T-cell (primary cell): ENCODE measurements at regions not wholly inside any gene's neighbourhood (a gene's known extent, or its start where the extent isn't known, plus 50 kb on each side); places are given as distances from the start of the nearest gene placed in this dataset.

Source experiments
- ATAC-seq, 4 experiments: fragments of 200-7000 bp in 3 of 4; fragments of 150-1000 bp in 1 of 4; cut with Tn5 transposase; replicated peaks in 1 of 4; 1 replicate in 3 of 4; 2 replicates in 1 of 4; pipeline ENCODE4 v1.10.0; 2021; ENCODE audit warnings: moderate library complexity in 3 of 4, mild to moderate bottlenecking in 2 of 4, moderate number of reproducible peaks in 1 of 4
- CTCF ChIA-PET, 2 donors: fragments of 300-600 bp; sonication (Branson Sonifier 250); formaldehyde crosslinking; loops; one replicate each; lab custom pipeline; 2022; ENCODE audit warnings: antibody characterized with exemption in 2 of 2; lab: Charles Lee
- POLR2A ChIA-PET, 2 donors: fragments of 300-600 bp; sonication (Branson Sonifier 250); formaldehyde crosslinking; loops; one replicate each; lab custom pipeline; 2022; ENCODE audit warnings: antibody characterized with exemption in 2 of 2; lab: Charles Lee
- DNase-seq, 35 experiments: peaks; one replicate each; pipeline versions ENCODE4 v3.0.0 to v3.0.0-alpha.2; 2013 to 2023
- H3K27ac ChIP-seq: one replicate; pipeline ENCODE4 v1.5.1; 2013; ENCODE audit warnings: low read length
- H3K27me3 ChIP-seq, 2 experiments: replicated peaks in 1 of 2; 1 replicate in 1 of 2; 2 replicates in 1 of 2; pipeline versions ENCODE4 v1.6.1 to v1.7.0; 2013; ENCODE audit warnings: low read length in 1 of 2, mixed read lengths in 1 of 2; ENCODE audit not compliant: control insufficient read depth in 2 of 2, insufficient read depth in 2 of 2; ENCODE audit errors: extremely low read depth in 1 of 2
- H3K36me3 ChIP-seq, 2 donors: 1 replicate in 1 of 2; 2 replicates in 1 of 2; pipeline versions ENCODE4 v1.6.1 to v1.7.0; 2013; ENCODE audit warnings: low read length in 1 of 2; ENCODE audit not compliant: control insufficient read depth in 2 of 2, insufficient read depth in 1 of 2; ENCODE audit errors: extremely low read depth in 1 of 2
- H3K4me1 ChIP-seq, 2 experiments: 1 replicate in 1 of 2; 2 replicates in 1 of 2; pipeline versions ENCODE4 v1.6.1 to v1.7.0; 2013; ENCODE audit warnings: low read length in 2 of 2, mixed read lengths in 1 of 2; ENCODE audit not compliant: insufficient read depth in 2 of 2, control insufficient read depth in 1 of 2; ENCODE audit errors: extremely low read depth in 1 of 2
- H3K4me3 ChIP-seq, 2 donors: 1 replicate in 1 of 2; 2 replicates in 1 of 2; pipeline versions ENCODE4 v1.5.1 to v1.7.0; 2013; ENCODE audit warnings: mild to moderate bottlenecking in 2 of 2, low read length in 1 of 2, moderate library complexity in 1 of 2; ENCODE audit not compliant: control insufficient read depth in 1 of 2; ENCODE audit errors: extremely low read depth in 1 of 2
- H3K9me3 ChIP-seq: 2 replicates; pipeline ENCODE4 v1.7.0; 2013
- H3K27ac Mint-ChIP-seq, 2 donors: one replicate each; pipeline ENCODE4 v1.8.0; 2020 to 2021; ENCODE audit warnings: mild to moderate bottlenecking in 2 of 2, mixed read lengths in 2 of 2
- H3K27me3 Mint-ChIP-seq, 2 donors: one replicate each; pipeline ENCODE4 v1.8.0; 2021 to 2022; ENCODE audit warnings: mixed read lengths in 2 of 2
- H3K36me3 Mint-ChIP-seq: one replicate; pipeline ENCODE4 v1.8.0; 2021; ENCODE audit warnings: mixed read lengths
- H3K4me1 Mint-ChIP-seq, 3 donors: one replicate each; pipeline ENCODE4 v1.8.0; 2020 to 2022; ENCODE audit warnings: mixed read lengths in 3 of 3, mild to moderate bottlenecking in 1 of 3
- H3K4me3 Mint-ChIP-seq, 3 donors: one replicate each; pipeline ENCODE4 v1.8.0; 2020 to 2022; ENCODE audit warnings: mild to moderate bottlenecking in 3 of 3, mixed read lengths in 3 of 3, moderate library complexity in 3 of 3
- H3K9me3 Mint-ChIP-seq, 3 donors: one replicate each; pipeline ENCODE4 v1.8.0; 2020 to 2022; ENCODE audit warnings: mixed read lengths in 3 of 3
- WGBS: methylation state at CpG from one replicate; pipeline ENCODE4 v1.1.5; 2013; ENCODE audit warnings: missing lambda C conversion rate; ENCODE audit not compliant: insufficient coverage; 5-methylcytosine and 5-hydroxymethylcytosine counted together

- POLR2A ChIA-PET: no interaction called here
- CTCF ChIA-PET: no interaction called here
Observed at GRCh38 chr5:89449392-89450148, 566.6 kb upstream of the MEF2C start.

GRCh38 chr5:89447027-89447426, 564.0 kb upstream of the MEF2C start:
- Histone ChIP-seq H3K27me3 (no peaks in the 10 kb centered on the region), H3K9me3 (no peaks in the 10 kb centered on the region), H3K36me3 (no peaks in the 10 kb centered on the region), H3K27ac (no peak overlapping the region), H3K4me3 (no peak overlapping the region), H3K4me1 (no peaks in the 10 kb centered on the region)
- ChIA-PET POLR2A (no interaction called here), CTCF (no interaction called here)
- WGBS: 100% methylated on average over 1 of the region's 3 CpGs
- H3K4me3 Mint-ChIP-seq: no peak overlapping the region
- no peaks in the 10 kb centered on the region for H3K36me3 Mint-ChIP-seq
- H3K4me1 Mint-ChIP-seq: peaks cover 0 to 2% (median 0%) of the 10 kb centered on the region in 3 donors
- ATAC-seq (no peak), DNase-seq (no peak)
- H3K27me3 Mint-ChIP-seq: no peaks in the 10 kb centered on the region
- peak overlapping the region in 1 of 2 donors; percentile 20 for H3K27ac Mint-ChIP-seq
- no peaks in the 10 kb centered on the region for H3K9me3 Mint-ChIP-seq

More at GRCh38 chr5:89449392-89450148, 566.6 kb upstream of the MEF2C start:
- Mint-ChIP-seq H3K4me1 (peaks cover 0 to 2% (median 0%) of the 10 kb centered on the region in 3 donors), H3K4me3 (no peak overlapping the region), H3K27ac (no peak overlapping the region), H3K9me3 (peaks cover 0 to 11% (median 3%) of the 10 kb centered on the region in 3 donors), H3K36me3 (no peaks in the 10 kb centered on the region), H3K27me3 (no peaks in the 10 kb centered on the region)
- H3K4me1 ChIP-seq: no peaks in the 10 kb centered on the region
- ATAC-seq (no peak), DNase-seq (no peak)
- no CpG with 5 or more reads among the region's 3 CpGs for WGBS
- H3K27ac ChIP-seq: no peak overlapping the region
- no peaks in the 10 kb centered on the region for H3K27me3 ChIP-seq
- H3K36me3 ChIP-seq: no peaks in the 10 kb centered on the region
- no peak overlapping the region for H3K4me3 ChIP-seq
- H3K9me3 ChIP-seq: no peaks in the 10 kb centered on the region

- H3K36me3 ChIP-seq: no peaks in the 10 kb centered on the region
- DNase-seq (no peak), ATAC-seq (no peak)
- WGBS: no CpG with 5 or more reads among the region's 5 CpGs
- Mint-ChIP-seq H3K4me1 (peaks cover 0 to 2% (median 0%) of the 10 kb centered on the region in 3 donors), H3K27ac (peak overlapping the region in 1 of 2 donors; percentile 19), H3K27me3 (no peaks in the 10 kb centered on the region), H3K36me3 (no peaks in the 10 kb centered on the region), H3K9me3 (no peaks in the 10 kb centered on the region), H3K4me3 (no peak overlapping the region)
- no peaks in the 10 kb centered on the region for H3K4me1 ChIP-seq
- H3K27me3 ChIP-seq: no peaks in the 10 kb centered on the region
- CTCF ChIA-PET: no interaction called here
- no peak overlapping the region for H3K4me3 ChIP-seq
- H3K9me3 ChIP-seq: no peaks in the 10 kb centered on the region
- POLR2A ChIA-PET: no interaction called here
- no peak overlapping the region for H3K27ac ChIP-seq
Observed at GRCh38 chr5:89445106-89445745, 562.2 kb upstream of the MEF2C start.

GRCh38 chr5:89444088-89444487, 561.1 kb upstream of the MEF2C start:
- WGBS: no CpG with 5 or more reads among the region's 3 CpGs
- Histone ChIP-seq H3K27me3 (no peaks in the 10 kb centered on the region), H3K27ac (no peak overlapping the region), H3K4me3 (no peak overlapping the region), H3K36me3 (no peaks in the 10 kb centered on the region), H3K4me1 (no peaks in the 10 kb centered on the region), H3K9me3 (no peaks in the 10 kb centered on the region)
- Mint-ChIP-seq H3K36me3 (no peaks in the 10 kb centered on the region), H3K4me1 (peaks cover 0 to 2% (median 0%) of the 10 kb centered on the region in 3 donors), H3K4me3 (no peak overlapping the region), H3K27me3 (no peaks in the 10 kb centered on the region), H3K27ac (no peak overlapping the region), H3K9me3 (no peaks in the 10 kb centered on the region)
- CTCF ChIA-PET: no interaction called here
- ATAC-seq (no peak), DNase-seq (no peak)
- POLR2A ChIA-PET: no interaction called here

- no peaks in the 10 kb centered on the region for H3K36me3 Mint-ChIP-seq
- H3K4me3 Mint-ChIP-seq: no peak overlapping the region
- H3K4me3 ChIP-seq: no peak overlapping the region
- ChIA-PET CTCF (no interaction called here), POLR2A (no interaction called here)
- H3K4me1 Mint-ChIP-seq: peaks cover 0 to 2% (median 0%) of the 10 kb centered on the region in 3 donors
- H3K27ac Mint-ChIP-seq: no peak overlapping the region
- H3K4me1 ChIP-seq: no peaks in the 10 kb centered on the region
- ATAC-seq (no peak), DNase-seq (no peak)
- no peaks in the 10 kb centered on the region for H3K27me3 ChIP-seq
- no peaks in the 10 kb centered on the region for H3K36me3 ChIP-seq
- no peaks in the 10 kb centered on the region for H3K9me3 Mint-ChIP-seq
- no CpG with 5 or more reads among the region's 1 CpG for WGBS
- no peaks in the 10 kb centered on the region for H3K9me3 ChIP-seq
- no peak overlapping the region for H3K27ac ChIP-seq
- no peaks in the 10 kb centered on the region for H3K27me3 Mint-ChIP-seq
Observed at GRCh38 chr5:89443508-89443907, 560.5 kb upstream of the MEF2C start.

- no peak overlapping the region for H3K4me3 ChIP-seq
- DNase-seq: no peak
- no peak for ATAC-seq
- no peak overlapping the region for H3K27ac ChIP-seq
- H3K4me1 ChIP-seq: no peaks in the 10 kb centered on the region
- POLR2A ChIA-PET: no interaction called here
- H3K27me3 Mint-ChIP-seq: no peaks in the 10 kb centered on the region
- H3K36me3 ChIP-seq: no peaks in the 10 kb centered on the region
- H3K9me3 Mint-ChIP-seq: no peaks in the 10 kb centered on the region
- H3K4me3 Mint-ChIP-seq: no peak overlapping the region
- H3K27me3 ChIP-seq: no peaks in the 10 kb centered on the region
- CTCF ChIA-PET: no interaction called here
- H3K27ac Mint-ChIP-seq: no peak overlapping the region
- H3K36me3 Mint-ChIP-seq: no peaks in the 10 kb centered on the region
- no peaks in the 10 kb centered on the region for H3K9me3 ChIP-seq
- H3K4me1 Mint-ChIP-seq: no peaks in the 10 kb centered on the region
Observed at GRCh38 chr5:89441965-89442364, 559.0 kb upstream of the MEF2C start.
